ENCODE measurements at regions not wholly inside any gene's neighbourhood (a gene's known extent, or its start where the extent isn't known, plus 50 kb on each side); places are given as distances from the start of the nearest gene placed in this dataset.
"Not testable (repeated sequence)": the region's sequence is repeated elsewhere in the genome, so short reads cannot be mapped to it uniquely, and the experiment has no call there.

DNA sequence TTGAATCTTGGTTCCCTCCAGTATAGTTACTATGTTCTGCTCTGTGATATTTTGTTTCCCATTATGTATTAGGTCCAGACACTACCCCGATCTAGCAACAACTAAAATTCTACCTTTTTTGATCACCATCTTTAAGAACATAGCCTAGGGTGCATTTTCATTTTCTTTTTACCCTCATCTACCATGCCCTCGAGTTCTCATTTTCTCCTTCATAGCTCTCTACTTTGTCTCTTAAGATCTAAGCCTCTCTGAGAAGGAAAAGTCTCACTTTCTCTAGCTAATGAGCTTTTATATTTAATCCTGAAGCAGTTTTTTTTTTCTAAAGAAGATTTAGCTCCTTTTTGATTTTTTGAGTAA lies 1089.4 kb upstream of the SLC39A10 start:
- no peak for DNase-seq

DNA sequence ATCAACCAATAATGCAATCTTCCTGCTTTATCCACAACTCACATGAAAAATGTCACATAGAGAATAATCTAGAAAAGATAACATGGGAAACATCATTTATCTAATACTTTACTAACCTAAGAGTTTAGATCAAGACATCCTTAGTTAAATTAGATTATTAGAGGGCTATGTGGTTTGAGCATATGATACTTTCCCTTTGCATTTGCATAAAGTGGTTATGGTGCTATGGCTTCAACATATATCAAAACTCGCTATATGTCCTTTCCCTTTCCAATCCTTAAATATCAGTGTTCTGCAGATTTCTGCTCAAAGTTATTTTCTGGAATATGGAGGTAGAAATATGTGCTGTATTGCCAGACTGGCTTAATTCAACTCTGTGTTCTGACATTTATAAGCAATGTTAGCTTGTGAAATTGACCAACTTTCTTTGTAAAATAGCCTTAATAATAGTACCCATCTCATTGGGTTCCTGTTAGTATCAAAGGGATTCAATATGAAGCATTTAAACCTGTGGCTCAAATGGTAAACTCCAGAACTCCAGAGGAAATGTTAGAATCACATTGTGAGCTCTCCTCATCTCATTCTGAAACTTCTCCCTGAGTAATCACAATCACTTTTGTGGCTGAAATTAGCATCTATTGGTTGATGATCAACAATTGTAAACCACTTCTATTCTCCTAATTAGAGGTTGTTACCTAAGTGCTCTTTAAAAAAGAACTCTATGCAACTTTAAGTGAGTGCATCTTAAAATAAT lies 1089.9 kb upstream of the SLC39A10 start:
- no peak for DNase-seq

DNA sequence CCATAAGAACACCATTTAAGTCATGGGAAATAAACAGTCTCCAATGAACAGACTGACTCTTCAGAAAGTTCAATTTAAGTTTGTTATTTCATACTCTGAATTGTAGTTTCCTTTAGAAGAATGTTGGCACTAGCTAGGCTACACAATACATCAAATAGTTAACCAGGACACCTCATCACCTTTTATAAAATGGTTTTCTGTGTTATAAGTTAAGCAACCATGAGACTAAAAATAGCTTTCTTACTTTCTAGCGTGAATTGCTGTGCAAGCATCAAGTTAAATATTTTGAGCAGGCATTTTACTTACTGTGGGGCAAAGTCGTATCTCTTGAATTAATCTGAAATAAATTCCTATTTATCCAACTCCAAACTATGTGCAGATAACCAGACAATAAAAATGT lies 1092.6 kb upstream of the SLC39A10 start:
- no peak for DNase-seq

DNA sequence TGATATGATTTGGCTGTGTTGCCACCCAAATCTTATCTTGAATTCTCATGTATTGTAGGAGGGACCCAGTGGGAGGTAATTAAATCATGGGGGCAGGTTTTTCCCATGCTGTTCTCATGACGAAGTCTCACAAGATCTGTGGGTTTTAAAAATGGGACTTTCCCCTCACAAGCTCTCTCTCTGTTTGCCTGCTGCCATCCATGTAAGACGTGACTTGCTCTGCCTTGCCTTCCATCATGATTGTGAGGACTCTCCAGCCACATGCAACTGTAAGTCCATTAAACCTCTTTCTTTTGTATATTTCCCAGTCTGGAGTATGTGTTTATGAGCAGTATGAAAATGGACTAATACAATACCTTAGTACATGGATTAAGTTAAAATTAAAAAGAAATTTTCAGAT lies 1094.7 kb upstream of the SLC39A10 start:
- DNase-seq = no peak

DNA sequence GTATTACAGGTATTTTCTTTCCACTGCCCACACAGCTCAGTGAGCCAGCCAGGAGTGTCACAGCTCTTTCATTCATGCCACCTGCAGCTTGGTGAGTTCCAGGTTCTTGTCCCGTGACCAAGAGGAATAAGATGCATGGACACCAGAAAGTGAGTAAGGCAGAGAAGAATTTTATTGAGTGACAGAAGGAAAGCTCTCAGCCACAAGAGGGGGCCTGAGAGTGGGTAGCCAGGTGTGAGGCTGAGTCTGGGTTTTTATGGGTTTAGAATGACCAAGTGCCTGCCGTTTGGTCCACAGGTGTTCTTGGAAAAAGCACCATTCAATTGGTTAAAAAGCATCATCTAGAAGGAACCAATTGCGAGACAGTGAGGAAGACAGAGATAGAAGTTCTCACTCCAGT lies 1097.1 kb upstream of the SLC39A10 start:
- no peak for DNase-seq

DNA sequence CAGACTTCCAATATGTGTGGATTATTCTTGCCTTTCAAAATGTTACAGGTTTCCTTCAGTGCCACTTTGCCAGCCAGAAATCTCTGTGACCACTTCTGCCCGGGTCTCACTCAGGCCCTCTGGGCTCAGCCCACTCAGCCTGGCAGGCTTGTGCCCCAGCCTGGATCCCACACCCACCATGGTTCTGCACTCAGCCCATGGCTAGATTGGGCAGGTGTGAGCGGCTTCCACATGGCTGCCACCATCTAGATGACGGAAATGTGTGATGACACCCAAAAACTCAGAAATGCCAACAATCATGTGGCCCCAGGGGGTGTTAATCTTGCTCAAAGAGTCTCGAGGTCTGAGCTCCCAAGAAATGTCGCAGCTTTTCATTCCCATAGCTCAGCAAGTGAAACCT lies 1097.5 kb upstream of the SLC39A10 start:
- no peak for DNase-seq

DNA sequence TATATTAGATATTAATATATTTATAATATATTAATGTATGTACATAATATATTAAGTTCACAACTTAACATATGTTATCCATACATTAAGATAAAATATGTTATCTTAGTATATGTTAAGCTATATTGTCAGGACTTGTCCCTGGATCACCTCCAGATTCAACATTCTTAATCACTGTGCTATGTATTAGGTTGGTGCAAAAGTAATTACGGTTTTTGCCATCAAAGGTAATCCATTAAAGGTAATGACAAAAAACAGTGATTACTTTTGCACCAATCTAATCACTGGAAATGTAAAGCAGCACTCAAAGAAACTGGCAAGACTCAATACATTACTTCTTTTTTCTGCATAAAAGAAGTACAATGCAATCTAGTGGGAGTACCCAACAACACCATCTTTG lies 1099.0 kb upstream of the SLC39A10 start:
- no peak for DNase-seq

DNA sequence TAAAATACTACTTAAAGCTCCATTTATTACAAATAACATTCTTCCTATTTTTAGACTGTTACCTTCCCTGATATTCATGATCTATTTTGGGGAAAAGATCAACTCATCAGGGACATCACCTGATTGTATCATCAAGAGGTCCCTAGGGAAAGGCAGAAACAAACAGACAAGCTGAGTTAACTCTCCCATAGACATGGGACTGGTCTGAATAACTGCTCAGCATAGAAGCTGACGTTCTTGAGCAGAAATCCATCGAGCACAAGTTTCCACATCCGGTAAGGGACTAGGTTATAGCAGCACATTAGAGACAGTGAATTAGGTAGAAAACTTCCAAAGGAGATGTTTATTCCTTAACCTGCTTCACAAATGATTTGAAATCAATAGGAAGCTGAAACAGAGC lies 1100.4 kb upstream of the SLC39A10 start:
- no peak for DNase-seq

DNA sequence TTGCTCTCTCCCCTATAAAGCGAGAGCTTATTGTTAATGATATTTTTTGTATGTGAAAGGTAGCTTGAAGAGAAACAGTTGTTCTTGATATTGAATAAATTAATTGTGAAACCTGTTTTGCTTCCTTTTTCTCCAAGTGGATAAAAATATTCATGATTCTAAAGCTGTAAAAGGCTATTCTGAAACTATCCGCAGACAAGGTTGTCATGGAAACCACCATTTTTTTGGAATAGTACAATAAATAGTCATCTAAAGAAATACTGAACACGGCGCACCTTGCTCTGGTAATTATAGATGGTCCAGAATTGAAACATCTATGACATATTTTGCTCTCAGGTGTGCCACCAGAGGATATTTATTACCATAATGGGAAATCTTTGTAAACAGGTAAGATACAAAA lies 1103.0 kb upstream of the SLC39A10 start:
- no peak for DNase-seq

DNA sequence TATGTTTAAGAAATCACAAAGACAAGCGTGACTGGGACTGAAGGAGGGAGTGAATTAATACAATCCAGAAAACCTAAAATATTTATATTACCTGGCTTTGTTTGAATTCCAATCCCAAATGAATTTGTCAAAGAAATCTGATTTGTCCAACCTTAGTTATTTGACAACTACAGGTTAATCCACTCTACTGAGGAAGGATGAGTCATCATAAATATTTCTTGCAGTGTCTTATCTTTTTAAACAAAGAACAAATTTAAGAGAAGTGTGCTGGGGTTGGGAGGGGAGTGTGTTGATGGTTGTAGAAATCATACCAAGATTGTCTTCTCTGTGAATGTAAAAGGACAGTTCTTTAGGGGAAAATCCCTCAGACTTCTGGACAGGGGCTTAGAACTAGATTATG lies 1106.3 kb upstream of the SLC39A10 start:
- DNase-seq = no peak

DNA sequence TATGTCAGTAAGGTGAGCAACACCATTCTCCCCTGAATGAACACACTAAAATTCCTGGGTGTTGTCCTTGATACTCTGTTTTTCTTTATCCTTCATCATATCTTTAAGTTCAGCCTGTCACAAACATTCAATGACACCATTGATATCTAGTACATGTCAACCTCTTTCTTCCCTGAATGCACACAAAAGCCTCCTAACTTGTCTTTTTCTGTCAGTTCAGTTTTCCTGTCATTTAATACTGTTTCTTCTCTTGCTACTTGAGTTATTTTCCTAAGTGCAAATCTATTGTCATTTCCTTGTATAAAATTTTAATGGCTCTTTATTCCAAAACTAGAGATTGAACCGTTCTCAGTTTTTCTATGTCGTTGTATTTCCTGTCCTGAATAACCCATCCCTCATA lies 1107.6 kb upstream of the SLC39A10 start:
- DNase-seq = no peak

DNA sequence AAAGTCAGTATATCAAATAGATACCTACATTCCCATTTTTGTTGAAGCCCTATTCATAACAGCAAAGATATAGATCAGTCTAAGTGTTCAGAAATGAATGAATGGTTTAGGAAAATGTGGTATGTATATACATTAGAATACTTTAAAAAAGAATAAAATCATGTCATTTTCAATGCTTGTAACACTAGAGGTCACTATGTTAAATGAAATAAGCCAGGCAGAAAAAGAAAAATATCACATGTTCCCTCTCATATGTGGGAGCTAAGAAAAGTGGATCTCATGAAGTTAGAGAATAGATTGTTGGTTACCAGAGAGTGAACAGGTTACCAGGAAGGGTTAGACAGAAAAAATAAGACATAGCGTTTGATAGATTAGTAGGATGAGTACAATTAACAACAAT lies 1111.0 kb upstream of the SLC39A10 start:
- no peak for DNase-seq

DNA sequence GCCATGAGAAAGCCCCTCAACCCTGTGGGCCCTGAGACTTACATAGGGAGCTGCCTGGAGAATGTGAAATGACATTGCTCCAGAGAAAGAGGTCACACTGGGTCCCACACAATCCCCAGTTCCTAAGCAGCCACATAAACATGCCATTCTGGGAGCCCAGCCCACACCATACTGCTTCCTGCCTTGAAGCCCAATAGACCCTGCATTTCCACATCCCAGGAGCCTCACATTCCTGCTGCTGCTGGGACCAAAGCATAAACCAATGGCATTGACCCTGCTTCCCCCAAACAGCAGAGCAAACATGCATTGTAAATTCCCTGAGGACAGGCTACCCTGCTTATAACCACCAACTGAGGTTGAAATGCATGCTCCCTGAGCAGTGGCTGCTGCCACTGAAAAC lies 1117.6 kb upstream of the SLC39A10 start:
- no peak for DNase-seq

DNA sequence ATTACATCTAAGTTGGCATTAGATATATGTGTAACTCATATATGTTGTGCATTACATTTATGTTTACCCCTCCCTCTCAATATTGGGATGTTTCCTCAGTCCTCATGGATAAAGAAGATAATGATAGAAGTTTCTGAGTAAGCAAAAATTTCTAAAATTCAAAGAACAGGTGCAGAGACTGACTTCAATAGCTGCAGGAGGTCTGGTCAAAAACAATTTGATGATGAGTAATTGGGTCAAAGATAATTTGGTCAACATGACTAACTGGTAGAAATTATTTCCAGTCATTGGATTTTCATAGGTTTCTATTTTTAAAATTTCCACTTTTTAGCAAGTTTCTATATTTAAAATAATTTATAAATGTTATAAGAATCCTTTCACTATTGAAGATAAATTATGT lies 1130.9 kb upstream of the SLC39A10 start:
- DNase-seq = no peak

DNA sequence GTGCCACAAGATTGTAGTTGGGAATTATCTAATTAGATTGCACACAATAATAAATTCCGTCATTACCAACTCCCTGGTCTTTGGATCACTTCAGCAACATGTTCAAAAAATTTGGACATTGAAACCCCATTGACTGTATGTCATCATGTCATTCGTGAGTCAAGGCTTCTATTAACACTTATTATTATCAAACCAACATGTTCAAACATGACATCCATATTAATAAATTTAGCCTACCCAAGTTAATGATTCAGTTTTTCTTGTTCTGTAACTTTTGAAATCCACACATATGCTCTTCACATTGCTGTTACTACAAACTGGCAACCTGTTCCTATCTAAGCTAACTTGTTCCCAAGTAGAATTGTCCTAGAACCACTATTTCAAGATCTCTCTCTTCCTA lies 1142.7 kb upstream of the SLC39A10 start:
- no peak for DNase-seq

DNA sequence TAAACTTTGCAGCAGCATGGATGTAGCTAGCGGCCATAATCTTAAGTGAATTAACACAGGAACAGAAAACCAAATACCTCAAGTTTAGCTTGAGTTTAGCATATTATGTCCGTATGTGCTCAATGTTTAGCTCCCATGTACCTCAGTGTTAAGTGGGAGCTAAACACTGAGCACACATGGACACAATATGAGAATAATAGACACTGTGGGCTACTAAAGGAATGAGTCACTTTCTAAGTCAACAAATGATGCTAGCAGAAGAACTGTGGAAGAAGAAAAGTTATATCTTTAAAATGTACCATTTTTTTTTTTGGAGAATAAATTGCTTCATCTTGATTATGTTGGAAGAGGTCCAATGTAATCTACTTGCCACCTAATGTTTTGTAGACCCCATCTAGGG lies 1146.0 kb upstream of the SLC39A10 start:
- DNase-seq = not testable (repeated sequence)

DNA sequence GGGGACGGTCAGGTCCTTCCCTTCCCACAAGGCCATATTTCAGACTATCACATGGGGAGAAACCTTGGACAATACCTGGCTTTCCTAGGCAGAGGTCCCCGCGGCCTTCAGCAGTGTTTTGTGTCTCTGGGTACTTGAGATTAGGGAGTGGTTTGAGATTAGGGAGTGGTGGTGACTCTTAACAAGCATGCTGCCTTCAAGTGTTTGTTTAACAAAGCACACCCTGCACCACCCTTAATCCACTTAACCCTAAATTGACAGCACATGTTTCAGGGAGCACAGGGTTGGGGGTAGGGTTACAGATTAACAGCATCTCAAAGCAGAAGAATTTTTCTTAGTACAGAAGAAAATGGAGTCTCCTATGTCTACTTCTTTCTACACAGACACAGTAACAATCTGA lies 1152.2 kb upstream of the SLC39A10 start:
- DNase-seq = not testable (repeated sequence)

DNA sequence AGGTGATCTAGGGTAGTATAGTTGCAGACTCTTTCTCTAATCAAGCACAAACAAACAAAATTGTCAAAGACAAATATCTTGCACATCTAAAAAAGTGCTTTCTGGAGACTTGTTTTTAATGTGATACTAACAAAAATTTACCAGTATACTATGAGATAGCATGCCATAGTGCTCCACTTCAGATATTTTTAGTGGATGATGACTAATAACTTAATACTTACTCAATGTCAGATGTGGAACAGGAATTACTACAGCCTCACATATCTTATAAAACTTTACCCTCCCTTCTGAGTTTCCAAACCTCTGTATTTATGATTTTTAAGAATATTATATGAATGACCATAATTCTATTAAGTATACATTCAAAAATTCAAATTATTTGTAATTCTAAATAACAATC lies 1162.0 kb upstream of the SLC39A10 start:
- DNase-seq = no peak

DNA sequence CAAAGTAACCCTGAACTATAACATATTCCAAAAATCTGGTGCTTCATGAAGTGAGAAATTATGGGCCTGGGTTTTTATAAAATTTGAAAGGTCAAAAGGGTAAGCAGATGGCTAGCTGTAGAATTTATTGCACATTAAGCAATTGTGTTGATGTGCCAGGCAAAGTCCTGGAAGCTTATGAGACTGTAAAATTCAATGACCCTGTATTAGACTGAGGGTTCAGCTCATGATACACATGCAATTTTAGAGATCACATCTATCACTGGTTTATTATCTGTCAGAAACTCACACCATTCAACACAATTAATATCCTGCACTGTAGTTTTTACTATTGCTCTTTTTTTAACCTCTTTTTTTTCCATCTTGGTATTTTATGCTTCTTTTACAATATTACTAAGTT lies 1162.6 kb upstream of the SLC39A10 start:
- DNase-seq = no peak

DNA sequence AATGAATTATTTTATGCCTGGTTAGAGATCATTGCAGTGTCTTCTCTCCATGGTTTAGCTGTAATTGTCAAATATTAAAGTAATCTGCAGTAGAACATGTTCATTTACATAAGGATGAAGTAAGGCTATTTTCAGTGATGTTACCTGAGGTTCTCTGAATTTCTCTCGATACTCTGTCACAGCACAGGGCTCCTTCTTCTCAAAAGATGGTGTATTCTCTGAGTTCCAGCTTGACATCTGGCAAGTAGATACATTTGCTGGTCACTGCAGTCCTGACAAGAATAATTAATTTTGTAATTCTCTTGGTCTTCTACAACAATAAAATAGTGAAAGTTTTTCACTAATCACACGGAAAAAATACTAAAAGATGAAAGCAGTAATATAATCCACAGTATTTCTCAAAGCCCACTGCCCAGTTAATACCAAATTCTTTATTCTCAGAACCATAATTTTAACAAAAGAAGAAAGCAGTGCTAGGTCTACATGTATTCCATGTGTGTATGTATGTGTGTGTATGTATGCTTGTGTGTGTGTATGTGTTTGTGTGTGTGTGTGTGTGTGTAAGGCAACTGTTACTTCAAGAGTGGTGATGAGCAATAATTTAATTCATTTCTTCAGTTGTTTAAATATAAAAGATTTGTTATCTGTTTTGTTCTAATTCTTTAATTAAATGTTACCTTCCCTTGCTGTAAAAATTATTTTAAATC lies 1165.5 kb upstream of the SLC39A10 start:
- DNase-seq = no peak

DNA sequence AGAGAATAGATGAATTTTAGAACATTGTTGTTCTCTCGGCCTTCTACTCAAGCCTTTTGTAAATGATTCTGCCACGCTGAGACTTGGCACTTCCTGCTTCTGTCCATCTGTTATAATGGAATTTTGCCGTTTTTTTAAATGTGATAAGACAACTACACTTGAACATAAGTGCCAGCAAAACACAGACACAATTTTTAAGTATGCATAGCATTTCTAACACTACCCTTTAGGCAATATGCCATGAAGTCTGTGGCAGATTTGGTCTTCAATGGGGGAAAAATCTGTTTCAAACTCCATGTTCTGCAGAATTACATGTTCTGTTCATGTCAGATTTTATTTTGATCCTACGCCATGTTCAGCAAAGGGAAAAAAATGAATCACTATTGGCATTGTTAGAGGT lies 1170.7 kb upstream of the SLC39A10 start:
- no peak for DNase-seq

DNA sequence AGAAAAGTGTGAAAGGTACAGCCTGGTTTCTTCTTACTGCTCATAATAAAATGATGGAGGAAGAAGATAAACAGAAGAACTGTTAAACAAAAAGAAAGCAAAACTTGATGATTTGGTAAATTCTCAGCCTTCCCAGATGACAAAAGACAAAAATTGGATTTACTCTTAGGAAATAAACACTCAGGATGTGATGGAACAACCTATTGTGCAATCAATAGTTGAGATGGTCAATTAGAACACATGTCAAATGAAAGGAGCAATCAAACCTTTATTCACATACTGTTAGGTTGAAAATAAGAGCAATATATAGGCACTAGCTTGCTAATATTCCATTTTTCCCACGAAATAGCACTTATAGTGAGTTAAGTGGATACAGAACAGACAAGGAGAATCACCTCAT lies 1174.0 kb upstream of the SLC39A10 start:
- no peak for DNase-seq

DNA sequence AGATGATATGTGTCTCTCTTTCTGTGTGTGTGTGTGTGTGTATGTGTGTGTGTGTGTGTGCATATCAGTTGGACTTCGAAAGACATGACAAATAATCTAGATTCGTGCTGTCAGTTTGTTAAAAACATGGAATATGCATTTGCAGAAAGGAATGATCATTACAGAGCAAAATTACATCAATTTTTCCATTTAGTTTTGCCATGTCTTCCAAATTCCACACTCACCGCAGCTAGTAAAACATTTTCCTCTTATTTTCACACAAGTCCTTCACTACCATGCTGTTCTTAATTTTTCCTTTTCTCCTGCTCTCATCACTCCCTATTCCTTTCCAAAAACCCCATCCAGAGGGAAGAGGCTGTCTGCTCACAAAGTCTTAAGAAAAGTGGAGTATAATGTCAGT lies 1191.4 kb upstream of the SLC39A10 start:
- no peak for DNase-seq

DNA sequence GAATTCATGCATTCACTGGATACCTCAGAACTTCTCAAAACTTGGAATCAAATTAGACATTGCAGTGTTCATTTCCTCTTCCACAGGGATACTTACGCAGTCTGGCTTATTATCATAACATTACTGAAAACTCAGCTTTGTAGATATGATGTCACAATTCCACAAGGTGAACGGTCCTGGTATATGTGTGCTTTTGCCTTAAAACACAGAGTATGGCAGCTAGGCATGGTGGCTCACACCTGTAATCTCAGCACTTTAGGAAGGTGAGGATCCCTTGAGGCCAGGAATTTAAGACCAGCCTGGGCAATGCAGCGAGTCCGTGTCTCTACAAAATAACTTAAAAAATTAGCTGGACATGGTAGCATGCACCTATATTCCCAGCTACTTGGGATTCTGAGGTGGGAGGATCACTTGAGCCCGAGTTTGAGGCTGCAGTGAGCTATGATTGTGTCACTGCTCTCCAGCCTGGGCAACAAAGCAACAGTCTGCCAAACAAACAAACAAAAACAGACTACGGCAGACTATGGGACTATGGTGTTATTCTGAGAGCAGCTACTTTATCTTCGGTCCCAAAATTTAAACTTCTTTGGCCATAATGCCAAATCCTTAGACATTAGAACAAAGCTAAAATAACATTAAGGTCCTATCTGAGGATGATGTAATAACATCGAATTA lies 1191.9 kb upstream of the SLC39A10 start:
- DNase-seq = no peak

Data from 8988T (cell line).